Sigmoid colon (tissue), 6 donors: ENCODE measurements at regions not wholly inside any gene's neighbourhood (a gene's known extent, or its start where the extent isn't known, plus 50 kb on each side); places are given as distances from the start of the nearest gene placed in this dataset.

ENCODE experiments used
- DNase-seq: peaks from one replicate; pipeline ENCODE4 v3.0.0-alpha.2; 2019
- H3K27ac ChIP-seq, 4 donors: fragments of 200-600 bp; sonication (generic); one replicate each; pipeline ENCODE4 v1.5.1; 2016 to 2019; ENCODE audit warnings: mild to moderate bottlenecking in 1 of 4
- H3K27me3 ChIP-seq, 3 donors: fragments of 200-600 bp; sonication (generic); one replicate each; pipeline ENCODE4 v1.5.1; 2019; ENCODE audit warnings: mild to moderate bottlenecking in 1 of 3
- H3K36me3 ChIP-seq, 4 donors: fragments of 200-600 bp; sonication (generic); one replicate each; pipeline ENCODE4 v1.5.1; 2016 to 2019
- H3K4me1 ChIP-seq, 4 donors: fragments of 200-600 bp; sonication (generic); one replicate each; pipeline ENCODE4 v1.5.1; 2017 to 2019
- H3K4me3 ChIP-seq, 4 donors: fragments of 200-600 bp; sonication (generic); one replicate each; pipeline ENCODE4 v1.5.1; 2017 to 2019; ENCODE audit warnings: mild to moderate bottlenecking in 2 of 4, moderate library complexity in 1 of 4
- H3K9me3 ChIP-seq, 4 donors: fragments of 200-600 bp in 3 of 4; sonication (generic) in 3 of 4; one replicate each; pipeline versions ENCODE4 v1.5.1 to v1.6.1; 2013 to 2019
- EP300 ChIP-seq, 4 donors: sonication (generic); formaldehyde crosslinking; IDR thresholded peaks; one replicate each; pipeline ENCODE4 v1.6.1; 2017; ENCODE audit warnings: antibody characterized with exemption in 4 of 4
- POLR2A ChIP-seq, 2 donors: fragments of 450-650 bp; IDR thresholded peaks; one replicate each; pipeline ENCODE4 v1.6.1; 2016; ENCODE audit warnings: antibody characterized with exemption in 2 of 2, mild to moderate bottlenecking in 2 of 2, moderate library complexity in 2 of 2
- POLR2AphosphoS5 ChIP-seq, 4 donors: sonication (generic); formaldehyde crosslinking; IDR thresholded peaks; one replicate each; pipeline ENCODE4 v1.6.1; 2017; ENCODE audit warnings: antibody characterized with exemption in 4 of 4
- WGBS, 2 donors: extraction: QIAGEN DNeasy Blood & Tissue Kit; methylation state at CpG; one replicate each; pipeline ENCODE4 v1.1.7; 2013; 5-methylcytosine and 5-hydroxymethylcytosine counted together
- intact Hi-C: fragments of 100-400 bp; cut with DNase I; formaldehyde crosslinking; loops from one replicate; pipeline ENCODE4 v1.15.1; 2023
- TF ChIP-seq, protein P1 (sequence below), 4 experiments: fragments of 450-650 bp in 3 of 4; fragments of 200-600 bp in 1 of 4; IDR thresholded peaks; one replicate each; pipeline ENCODE4 v1.5.1; 2016 to 2019; ENCODE audit warnings: antibody characterized with exemption in 4 of 4, mild to moderate bottlenecking in 3 of 4, moderate library complexity in 2 of 4
- donor health status: healthy with polysubstance abuse.
- donor health status: healthy.

DNA sequence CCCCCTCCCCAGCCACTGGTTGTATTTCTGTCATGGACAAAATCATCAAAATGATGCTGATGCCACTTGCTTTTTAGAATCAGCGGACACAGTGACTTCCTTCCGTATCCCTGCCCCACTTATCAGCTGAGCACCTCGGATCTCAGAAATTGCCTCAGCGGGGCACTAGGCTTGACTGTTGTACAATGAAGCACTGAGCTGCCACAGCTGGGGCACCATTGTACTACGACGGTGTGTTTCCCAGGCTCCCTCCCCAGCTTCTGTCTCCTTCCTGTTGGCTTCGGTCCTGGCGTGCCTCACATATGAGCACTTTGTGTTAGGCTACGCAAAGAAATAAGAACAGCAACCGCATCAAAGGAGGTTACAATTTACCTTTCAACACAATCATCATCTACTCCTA is 82.4 kb downstream of the F11 start:
- 88 to 96% methylated on average over 10 of the region's 10 CpGs for WGBS, 2 donors
- H3K9me3 ChIP-seq, result no peaks in the 10 kb centered on the region
- peaks cover 0 to 5% (median 0%) of the 10 kb centered on the region in 3 donors for H3K27me3 ChIP-seq
- no peak overlapping the region for H3K27ac ChIP-seq
- intact Hi-C loops, result no loop called here
- TF ChIP-seq POLR2AphosphoS5 (IDR thresholded peaks at IDR 0.05) (no peak), EP300 (IDR thresholded peaks at IDR 0.05) (no peak), POLR2A (IDR thresholded peaks at IDR 0.05) (no peak)
- TF ChIP-seq, protein P1, sequence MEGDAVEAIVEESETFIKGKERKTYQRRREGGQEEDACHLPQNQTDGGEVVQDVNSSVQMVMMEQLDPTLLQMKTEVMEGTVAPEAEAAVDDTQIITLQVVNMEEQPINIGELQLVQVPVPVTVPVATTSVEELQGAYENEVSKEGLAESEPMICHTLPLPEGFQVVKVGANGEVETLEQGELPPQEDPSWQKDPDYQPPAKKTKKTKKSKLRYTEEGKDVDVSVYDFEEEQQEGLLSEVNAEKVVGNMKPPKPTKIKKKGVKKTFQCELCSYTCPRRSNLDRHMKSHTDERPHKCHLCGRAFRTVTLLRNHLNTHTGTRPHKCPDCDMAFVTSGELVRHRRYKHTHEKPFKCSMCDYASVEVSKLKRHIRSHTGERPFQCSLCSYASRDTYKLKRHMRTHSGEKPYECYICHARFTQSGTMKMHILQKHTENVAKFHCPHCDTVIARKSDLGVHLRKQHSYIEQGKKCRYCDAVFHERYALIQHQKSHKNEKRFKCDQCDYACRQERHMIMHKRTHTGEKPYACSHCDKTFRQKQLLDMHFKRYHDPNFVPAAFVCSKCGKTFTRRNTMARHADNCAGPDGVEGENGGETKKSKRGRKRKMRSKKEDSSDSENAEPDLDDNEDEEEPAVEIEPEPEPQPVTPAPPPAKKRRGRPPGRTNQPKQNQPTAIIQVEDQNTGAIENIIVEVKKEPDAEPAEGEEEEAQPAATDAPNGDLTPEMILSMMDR (IDR thresholded peaks at IDR 0.05), result no peak
- H3K4me3 ChIP-seq, result no peak overlapping the region
- no peaks in the 10 kb centered on the region for H3K36me3 ChIP-seq
- no peaks in the 10 kb centered on the region for H3K4me1 ChIP-seq
- DNase-seq, result no peak

DNA sequence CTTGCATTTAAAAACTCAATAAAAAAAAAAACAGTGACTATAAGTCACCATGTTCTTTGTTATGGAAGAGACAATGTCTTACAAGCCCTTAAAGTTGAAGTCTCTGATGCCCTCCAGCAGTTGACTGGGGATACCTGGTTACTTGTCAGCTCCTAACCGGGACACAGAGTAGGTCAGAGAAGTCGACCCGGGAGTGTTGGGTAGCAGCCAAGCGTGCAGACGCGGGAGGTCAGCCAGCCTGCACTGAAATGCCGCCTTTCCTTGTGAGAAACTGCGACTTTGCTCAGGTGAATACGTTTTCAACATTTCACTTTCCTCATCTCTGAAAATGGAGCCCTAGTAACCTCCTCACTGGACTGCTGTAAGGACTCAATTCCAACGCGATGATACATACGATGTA is 81.8 kb downstream of the F11 start:
- no peak for TF ChIP-seq POLR2AphosphoS5 (IDR thresholded peaks at IDR 0.05)
- TF ChIP-seq, protein P1 (IDR thresholded peaks at IDR 0.05), result no peak
- TF ChIP-seq POLR2A (IDR thresholded peaks at IDR 0.05), result no peak
- WGBS, 2 donors, result 82 to 88% methylated on average over 12 of the region's 12 CpGs
- H3K9me3 ChIP-seq, result no peaks in the 10 kb centered on the region
- intact Hi-C loops, result no loop called here
- H3K27ac ChIP-seq, result no peak overlapping the region
- no peak overlapping the region for H3K4me3 ChIP-seq
- no peaks in the 10 kb centered on the region for H3K4me1 ChIP-seq
- DNase-seq, result no peak
- peaks cover 0 to 5% (median 0%) of the 10 kb centered on the region in 3 donors for H3K27me3 ChIP-seq
- no peaks in the 10 kb centered on the region for H3K36me3 ChIP-seq

DNA sequence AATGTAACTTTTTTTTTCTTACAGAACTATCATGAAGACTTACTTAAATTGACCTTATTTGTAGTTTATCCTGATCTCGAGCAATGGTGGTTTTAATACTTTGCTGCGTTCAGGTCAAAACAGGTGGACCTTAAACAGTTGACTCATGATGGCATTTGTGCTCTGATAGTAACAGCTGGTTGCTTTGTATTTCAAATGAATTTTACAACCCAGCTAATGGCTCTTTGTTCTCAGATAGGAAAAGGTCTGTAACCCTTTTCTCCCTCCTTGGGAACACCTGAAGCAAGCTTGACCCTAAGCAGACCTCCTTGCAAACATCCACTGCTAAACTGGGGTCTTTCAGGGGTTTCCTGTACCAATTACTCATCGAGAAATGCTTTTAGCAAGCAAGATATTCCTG is 79.2 kb downstream of the F11 start:
- TF ChIP-seq EP300 (IDR thresholded peaks at IDR 0.05), result no peak
- TF ChIP-seq POLR2AphosphoS5 (IDR thresholded peaks at IDR 0.05), result no peak
- TF ChIP-seq, protein P1 (IDR thresholded peaks at IDR 0.05), result no peak
- TF ChIP-seq POLR2A (IDR thresholded peaks at IDR 0.05), result no peak
- WGBS, 2 donors, result 15 to 40% methylated on average over 3 of the region's 3 CpGs
- Histone ChIP-seq H3K27ac (no peak overlapping the region), H3K9me3 (peaks cover 0 to 3% (median 0%) of the 10 kb centered on the region in 4 donors), H3K27me3 (peaks cover 0 to 5% (median 0%) of the 10 kb centered on the region in 3 donors), H3K4me1 (no peaks in the 10 kb centered on the region), H3K4me3 (no peak overlapping the region), H3K36me3 (no peaks in the 10 kb centered on the region)
- no peak for DNase-seq
- intact Hi-C loops, result no loop called here

DNA sequence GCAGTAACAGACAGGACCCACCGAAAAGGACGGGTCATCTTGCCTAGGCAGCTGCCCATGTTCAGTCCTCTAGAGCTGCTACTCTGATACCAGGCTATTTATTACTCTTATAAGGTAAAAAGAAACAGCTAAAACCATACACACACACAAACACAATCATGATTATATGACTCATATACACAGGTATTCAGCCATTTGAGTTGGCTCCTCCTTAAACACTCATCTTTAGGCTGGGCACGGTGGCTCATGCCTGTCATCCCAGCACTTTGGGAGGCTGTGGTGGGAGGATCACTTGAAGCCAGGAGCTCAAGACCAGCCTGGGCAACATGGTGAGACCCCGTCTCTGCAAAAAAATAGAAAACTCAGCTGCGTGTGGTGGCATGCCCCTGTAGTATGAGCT is 76.6 kb downstream of the F11 start:
- intact Hi-C loops, result no loop called here
- H3K27me3 ChIP-seq, result peaks cover 0 to 5% (median 0%) of the 10 kb centered on the region in 3 donors
- DNase-seq, result no peak
- H3K4me1 ChIP-seq, result no peaks in the 10 kb centered on the region
- no peak overlapping the region for H3K27ac ChIP-seq
- 83 to 90% methylated on average over 5 of the region's 5 CpGs for WGBS, 2 donors
- peaks cover 0 to 3% (median 0%) of the 10 kb centered on the region in 4 donors for H3K9me3 ChIP-seq
- no peak overlapping the region for H3K4me3 ChIP-seq
- H3K36me3 ChIP-seq, result no peaks in the 10 kb centered on the region
- TF ChIP-seq POLR2A (IDR thresholded peaks at IDR 0.05), result no peak
- TF ChIP-seq, protein P1 (IDR thresholded peaks at IDR 0.05), result no peak
- TF ChIP-seq POLR2AphosphoS5 (IDR thresholded peaks at IDR 0.05), result no peak
- TF ChIP-seq EP300 (IDR thresholded peaks at IDR 0.05), result no peak

DNA sequence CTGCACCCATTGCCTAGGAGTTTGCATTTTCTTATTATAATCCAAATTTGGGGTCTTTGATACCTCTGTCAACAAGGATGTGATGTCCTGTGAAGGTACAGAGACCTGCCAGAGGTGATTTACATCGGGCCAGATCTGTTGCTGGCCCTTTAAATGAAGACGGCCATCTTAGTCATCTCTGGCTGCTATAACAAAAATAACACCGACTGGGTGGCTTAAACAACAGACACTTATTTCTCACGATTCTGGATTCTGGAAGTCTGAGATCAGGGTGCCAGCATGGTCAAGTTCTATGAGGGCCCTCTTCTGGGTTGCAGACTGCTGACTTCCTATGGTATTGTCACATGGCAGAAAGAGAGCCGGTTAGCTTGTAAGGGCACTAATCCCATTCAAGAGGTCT is 75.7 kb downstream of the F11 start:
- intact Hi-C loops, result no loop called here
- TF ChIP-seq POLR2AphosphoS5 (IDR thresholded peaks at IDR 0.05) (no peak), EP300 (IDR thresholded peaks at IDR 0.05) (no peak), POLR2A (IDR thresholded peaks at IDR 0.05) (no peak)
- TF ChIP-seq, protein P1 (IDR thresholded peaks at IDR 0.05), result no peak
- WGBS, 2 donors, result 91 to 94% methylated on average over 5 of the region's 5 CpGs
- H3K4me3 ChIP-seq, result no peak overlapping the region
- H3K27ac ChIP-seq, result no peak overlapping the region
- H3K9me3 ChIP-seq, result peaks cover 0 to 3% (median 0%) of the 10 kb centered on the region in 4 donors
- no peaks in the 10 kb centered on the region for H3K36me3 ChIP-seq
- H3K27me3 ChIP-seq, result peaks cover 0 to 5% (median 0%) of the 10 kb centered on the region in 3 donors
- no peaks in the 10 kb centered on the region for H3K4me1 ChIP-seq
- DNase-seq, result no peak
